Keratinocyte (primary cell): ENCODE measurements at regions not wholly inside any gene's neighbourhood (a gene's known extent, or its start where the extent isn't known, plus 50 kb on each side); places are given as distances from the start of the nearest gene placed in this dataset.

Experiments
- DNase-seq: peaks from one replicate; pipeline ENCODE4 v3.0.0-alpha.2; 2011; ENCODE audit warnings: low read depth, missing footprints, low spot score
- FAIRE-seq: peaks from 2 replicates; lab custom pipeline; 2011; peaks lifted over from hg19 to GRCh38; lab: Jason Lieb, UNC
- H2AFZ ChIP-seq: 2 replicates; pipeline ENCODE4 v1.6.0; 2012; ENCODE audit warnings: low read length, control low read depth, inconsistent platforms; ENCODE audit not compliant: control insufficient read depth
- H3K27ac ChIP-seq: 2 replicates; pipeline ENCODE4 v1.5.1; 2011; ENCODE audit warnings: low read length; ENCODE audit not compliant: control insufficient read depth, insufficient read depth
- H3K27me3 ChIP-seq: 3 replicates; pipeline ENCODE4 v1.6.0; 2011; ENCODE audit warnings: low read length; ENCODE audit not compliant: control insufficient read depth, insufficient read depth; ENCODE audit errors: extremely low read depth
- H3K36me3 ChIP-seq, 2 experiments: 2 replicates in 1 of 2; 3 replicates in 1 of 2; pipeline ENCODE4 v1.5.1; 2011; ENCODE audit warnings: low read length in 2 of 2, mild to moderate bottlenecking in 1 of 2; ENCODE audit not compliant: control insufficient read depth in 2 of 2, insufficient read depth in 2 of 2; ENCODE audit errors: extremely low read depth in 1 of 2
- H3K4me1 ChIP-seq: 3 replicates; pipeline ENCODE4 v1.5.1; 2011; ENCODE audit warnings: low read length; ENCODE audit not compliant: control insufficient read depth, insufficient read depth; ENCODE audit errors: extremely low read depth
- H3K4me2 ChIP-seq: 3 replicates; pipeline ENCODE4 v1.6.0; 2011; ENCODE audit warnings: low read depth, low read length; ENCODE audit not compliant: control insufficient read depth, insufficient read depth; ENCODE audit errors: extremely low read depth
- H3K4me3 ChIP-seq, 3 experiments: fragments of 200-600 bp in 1 of 3; sonication (generic) in 1 of 3; 2 replicates in 2 of 3; 3 replicates in 1 of 3; pipeline ENCODE4 v1.5.1; 2011 to 2016; ENCODE audit warnings: low read length in 3 of 3, mild to moderate bottlenecking in 3 of 3, control low read depth in 2 of 3, inconsistent platforms in 1 of 3, low read depth in 1 of 3, mixed read lengths in 1 of 3, mixed run types in 1 of 3, moderate library complexity in 1 of 3; ENCODE audit not compliant: control insufficient read depth in 2 of 3, insufficient read depth in 2 of 3; ENCODE audit errors: extremely low read depth in 1 of 3
- H3K79me2 ChIP-seq: 2 replicates; pipeline ENCODE4 v1.6.0; 2012; ENCODE audit warnings: low read length; ENCODE audit not compliant: control insufficient read depth, insufficient read depth
- H3K9ac ChIP-seq: 3 replicates; pipeline ENCODE4 v1.6.0; 2011; ENCODE audit warnings: low read length; ENCODE audit not compliant: control insufficient read depth, insufficient read depth; ENCODE audit errors: extremely low read depth
- H3K9me1 ChIP-seq: 3 replicates; pipeline ENCODE4 v1.6.0; 2011; ENCODE audit warnings: low read length; ENCODE audit not compliant: control insufficient read depth, insufficient read depth; ENCODE audit errors: extremely low read depth
- H3K9me3 ChIP-seq: 2 replicates; pipeline ENCODE4 v1.5.1; 2012; ENCODE audit warnings: low read depth, low read length; ENCODE audit not compliant: control insufficient read depth
- H4K20me1 ChIP-seq: 3 replicates; pipeline ENCODE4 v1.6.0; 2011; ENCODE audit warnings: low read length; ENCODE audit not compliant: control insufficient read depth, insufficient read depth; ENCODE audit errors: extremely low read depth
- EZH2 ChIP-seq: IDR thresholded peaks from one replicate; pipeline ENCODE4 v1.6.1; 2012; ENCODE audit warnings: inconsistent platforms, mild to moderate bottlenecking, low read length, moderate library complexity
- dilution Hi-C: fragments of 300-500 bp; cut with MboI; formaldehyde crosslinking; loops from one replicate; pipeline ENCODE4 v1.7.0; 2020; ENCODE audit warnings: low sequenced_read_pairs; ENCODE audit not compliant: extremely low pct_ligation_motif_present
- TF ChIP-seq, protein P1 (sequence below), 3 experiments: IDR thresholded peaks in 1 of 3; conservative IDR thresholded peaks in 1 of 3; optimal IDR thresholded peaks in 1 of 3; 2 replicates in 2 of 3; 3 replicates in 1 of 3; pipeline versions ENCODE3 to v1.5.1; 2011; ENCODE audit warnings: low read length in 3 of 3, mild to moderate bottlenecking in 3 of 3, moderate library complexity in 2 of 3, control low read depth in 1 of 3, inconsistent platforms in 1 of 3; ENCODE audit not compliant: insufficient read depth in 2 of 3; ENCODE audit errors: extremely low read depth in 1 of 3

DNA sequence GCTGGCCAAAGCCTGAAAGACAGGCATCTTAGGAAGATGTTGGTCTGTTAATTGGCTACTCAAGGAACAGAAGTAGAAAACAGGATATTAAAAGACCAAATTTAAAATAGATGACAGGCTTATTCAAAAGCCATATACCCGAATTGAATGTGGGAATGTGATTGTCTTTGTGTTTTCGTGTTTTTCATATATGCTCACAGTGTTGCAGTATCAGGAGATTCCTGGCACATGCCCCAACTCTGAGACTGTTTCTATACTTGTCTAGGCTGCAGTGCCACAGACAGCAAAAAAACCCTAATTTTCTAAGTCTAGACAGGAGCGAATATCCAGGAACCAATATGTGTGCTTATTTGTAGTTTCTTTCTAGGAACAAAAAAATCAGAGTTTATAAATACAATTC is 57.4 kb upstream of the KRR1 start:
- H3K27ac ChIP-seq = no peak overlapping the region
- no peak overlapping the region for H3K4me3 ChIP-seq
- DNase-seq (no peak), FAIRE-seq (no peak)
- no peaks in the 10 kb centered on the region for H3K27me3 ChIP-seq
- no peaks in the 10 kb centered on the region for H3K9me1 ChIP-seq
- H2AFZ ChIP-seq = peak overlapping the region; percentile 63
- no peak overlapping the region for H3K9ac ChIP-seq
- dilution Hi-C loops = no loop called here
- H3K9me3 ChIP-seq = peaks cover 3% of the 10 kb centered on the region
- H3K4me2 ChIP-seq = no peak overlapping the region
- peaks cover 6% of the 10 kb centered on the region for H3K4me1 ChIP-seq
- no peaks in the 10 kb centered on the region for H3K36me3 ChIP-seq
- H3K79me2 ChIP-seq = no peaks in the 10 kb centered on the region
- no peaks in the 10 kb centered on the region for H4K20me1 ChIP-seq
- no peak for TF ChIP-seq EZH2
- TF ChIP-seq, protein P1, sequence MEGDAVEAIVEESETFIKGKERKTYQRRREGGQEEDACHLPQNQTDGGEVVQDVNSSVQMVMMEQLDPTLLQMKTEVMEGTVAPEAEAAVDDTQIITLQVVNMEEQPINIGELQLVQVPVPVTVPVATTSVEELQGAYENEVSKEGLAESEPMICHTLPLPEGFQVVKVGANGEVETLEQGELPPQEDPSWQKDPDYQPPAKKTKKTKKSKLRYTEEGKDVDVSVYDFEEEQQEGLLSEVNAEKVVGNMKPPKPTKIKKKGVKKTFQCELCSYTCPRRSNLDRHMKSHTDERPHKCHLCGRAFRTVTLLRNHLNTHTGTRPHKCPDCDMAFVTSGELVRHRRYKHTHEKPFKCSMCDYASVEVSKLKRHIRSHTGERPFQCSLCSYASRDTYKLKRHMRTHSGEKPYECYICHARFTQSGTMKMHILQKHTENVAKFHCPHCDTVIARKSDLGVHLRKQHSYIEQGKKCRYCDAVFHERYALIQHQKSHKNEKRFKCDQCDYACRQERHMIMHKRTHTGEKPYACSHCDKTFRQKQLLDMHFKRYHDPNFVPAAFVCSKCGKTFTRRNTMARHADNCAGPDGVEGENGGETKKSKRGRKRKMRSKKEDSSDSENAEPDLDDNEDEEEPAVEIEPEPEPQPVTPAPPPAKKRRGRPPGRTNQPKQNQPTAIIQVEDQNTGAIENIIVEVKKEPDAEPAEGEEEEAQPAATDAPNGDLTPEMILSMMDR (optimal IDR thresholded peaks at IDR 0.05 in 1 of 3, IDR thresholded peaks at IDR 0.05 in 1 of 3, conservative IDR thresholded peaks at IDR 0.05 in 1 of 3; ENCODE audit: extremely low read depth in 1 of 3, insufficient read depth in 2 of 3, low read length in 3 of 3) = no peak

DNA sequence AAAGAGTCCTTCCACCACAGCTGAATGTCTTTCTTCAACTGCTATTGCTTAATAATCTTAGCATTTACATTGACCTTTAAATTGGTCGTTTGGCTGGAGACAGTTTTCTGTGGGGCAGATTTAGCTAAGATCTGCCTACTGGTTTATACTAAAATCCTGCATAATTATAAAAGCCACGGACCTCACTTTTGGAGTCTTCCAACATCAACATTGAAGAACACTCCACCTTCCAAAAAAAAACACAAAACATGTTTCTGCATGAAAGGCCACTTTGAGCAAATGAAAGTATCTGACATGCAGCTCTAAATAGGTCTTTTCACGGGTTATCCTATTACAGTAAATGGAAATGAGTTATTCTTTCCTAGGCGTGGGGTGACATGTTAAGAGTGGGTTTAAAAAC is 57.0 kb upstream of the KRR1 start:
- H3K36me3 ChIP-seq = no peaks in the 10 kb centered on the region
- H3K4me3 ChIP-seq = no peak overlapping the region
- peaks cover 6% of the 10 kb centered on the region for H3K4me1 ChIP-seq
- H4K20me1 ChIP-seq = no peaks in the 10 kb centered on the region
- DNase-seq (no peak), FAIRE-seq (no peak)
- H3K79me2 ChIP-seq = no peaks in the 10 kb centered on the region
- H3K27me3 ChIP-seq = no peaks in the 10 kb centered on the region
- peak overlapping the region; percentile 63 for H2AFZ ChIP-seq
- dilution Hi-C loops = no loop called here
- no peak overlapping the region for H3K27ac ChIP-seq
- H3K9ac ChIP-seq = no peak overlapping the region
- H3K9me1 ChIP-seq = no peaks in the 10 kb centered on the region
- H3K4me2 ChIP-seq = no peak overlapping the region
- H3K9me3 ChIP-seq = peaks cover 3% of the 10 kb centered on the region
- TF ChIP-seq, protein P1 (optimal IDR thresholded peaks at IDR 0.05 in 1 of 3, IDR thresholded peaks at IDR 0.05 in 1 of 3, conservative IDR thresholded peaks at IDR 0.05 in 1 of 3; ENCODE audit: extremely low read depth in 1 of 3, insufficient read depth in 2 of 3, low read length in 3 of 3) = no peak
- TF ChIP-seq EZH2 = no peak
